Right atrium auricular region (tissue), 2 donors: ENCODE measurements at regions not wholly inside any gene's neighbourhood (a gene's known extent, or its start where the extent isn't known, plus 50 kb on each side); places are given as distances from the start of the nearest gene placed in this dataset.
A peak's percentile ranks its signal among the peaks of the same experiment; 100 is the strongest.

Experiments
- DNase-seq: peaks from one replicate; pipeline ENCODE4 v3.0.0-alpha.2; 2019; ENCODE audit warnings: low spot score
- H3K27ac ChIP-seq, 2 donors: fragments of 200-600 bp; sonication (generic); 1 replicate in 1 of 2; 2 replicates in 1 of 2; pipeline ENCODE4 v1.5.1; 2016 to 2019
- H3K27me3 ChIP-seq, 2 donors: fragments of 200-600 bp; sonication (generic); one replicate each; pipeline versions ENCODE4 v1.5.1 to v1.6.0; 2017 to 2019
- H3K36me3 ChIP-seq: fragments of 200-600 bp; sonication (generic); one replicate; pipeline ENCODE4 v1.5.1; 2016
- H3K4me1 ChIP-seq, 2 donors: fragments of 200-600 bp; sonication (generic); one replicate each; pipeline versions ENCODE4 v1.5.1 to v1.6.0; 2017 to 2019
- H3K4me3 ChIP-seq, 2 donors: fragments of 200-600 bp; sonication (generic); 1 replicate in 1 of 2; 2 replicates in 1 of 2; pipeline ENCODE4 v1.5.1; 2017 to 2019; ENCODE audit warnings: mild to moderate bottlenecking in 1 of 2, moderate library complexity in 1 of 2
- H3K9me3 ChIP-seq, 2 donors: fragments of 200-600 bp; sonication (generic); one replicate each; pipeline ENCODE4 v1.5.1; 2019
- TF ChIP-seq, protein P1 (sequence below), 2 donors: fragments of 200-600 bp; sonication (generic); IDR thresholded peaks; one replicate each; pipeline ENCODE4 v1.5.1; 2019; ENCODE audit warnings: antibody characterized with exemption in 2 of 2

DNA sequence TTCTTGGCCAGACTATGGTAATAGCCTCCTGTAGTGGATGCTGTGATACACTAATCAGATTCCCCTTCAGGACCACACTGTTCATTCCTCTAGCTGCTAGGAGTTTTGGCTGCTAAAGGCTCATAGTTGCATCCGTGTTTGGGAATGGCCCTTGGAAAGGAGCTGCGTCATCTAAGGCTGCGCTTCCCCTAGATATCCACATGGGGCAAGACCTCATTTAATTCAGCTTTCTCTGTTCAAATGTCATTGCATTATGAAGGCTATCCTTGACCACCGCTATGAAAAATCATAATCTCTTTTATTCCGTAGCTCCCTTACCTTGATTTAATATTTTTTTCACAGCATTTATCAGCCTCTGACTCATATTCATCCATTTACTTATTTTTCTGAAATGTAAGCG, 258.3 kb upstream of the NR4A3 start:
- H3K27me3 ChIP-seq, result no peaks in the 10 kb centered on the region
- H3K4me1 ChIP-seq, result no peaks in the 10 kb centered on the region
- no peaks in the 10 kb centered on the region for H3K9me3 ChIP-seq
- TF ChIP-seq, protein P1, sequence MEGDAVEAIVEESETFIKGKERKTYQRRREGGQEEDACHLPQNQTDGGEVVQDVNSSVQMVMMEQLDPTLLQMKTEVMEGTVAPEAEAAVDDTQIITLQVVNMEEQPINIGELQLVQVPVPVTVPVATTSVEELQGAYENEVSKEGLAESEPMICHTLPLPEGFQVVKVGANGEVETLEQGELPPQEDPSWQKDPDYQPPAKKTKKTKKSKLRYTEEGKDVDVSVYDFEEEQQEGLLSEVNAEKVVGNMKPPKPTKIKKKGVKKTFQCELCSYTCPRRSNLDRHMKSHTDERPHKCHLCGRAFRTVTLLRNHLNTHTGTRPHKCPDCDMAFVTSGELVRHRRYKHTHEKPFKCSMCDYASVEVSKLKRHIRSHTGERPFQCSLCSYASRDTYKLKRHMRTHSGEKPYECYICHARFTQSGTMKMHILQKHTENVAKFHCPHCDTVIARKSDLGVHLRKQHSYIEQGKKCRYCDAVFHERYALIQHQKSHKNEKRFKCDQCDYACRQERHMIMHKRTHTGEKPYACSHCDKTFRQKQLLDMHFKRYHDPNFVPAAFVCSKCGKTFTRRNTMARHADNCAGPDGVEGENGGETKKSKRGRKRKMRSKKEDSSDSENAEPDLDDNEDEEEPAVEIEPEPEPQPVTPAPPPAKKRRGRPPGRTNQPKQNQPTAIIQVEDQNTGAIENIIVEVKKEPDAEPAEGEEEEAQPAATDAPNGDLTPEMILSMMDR (IDR thresholded peaks at IDR 0.05), result no peak
- no peak overlapping the region for H3K4me3 ChIP-seq
- DNase-seq, result no peak
- peak overlapping the region in 1 of 2 donors; percentile 73 for H3K27ac ChIP-seq
- no peaks in the 10 kb centered on the region for H3K36me3 ChIP-seq

DNA sequence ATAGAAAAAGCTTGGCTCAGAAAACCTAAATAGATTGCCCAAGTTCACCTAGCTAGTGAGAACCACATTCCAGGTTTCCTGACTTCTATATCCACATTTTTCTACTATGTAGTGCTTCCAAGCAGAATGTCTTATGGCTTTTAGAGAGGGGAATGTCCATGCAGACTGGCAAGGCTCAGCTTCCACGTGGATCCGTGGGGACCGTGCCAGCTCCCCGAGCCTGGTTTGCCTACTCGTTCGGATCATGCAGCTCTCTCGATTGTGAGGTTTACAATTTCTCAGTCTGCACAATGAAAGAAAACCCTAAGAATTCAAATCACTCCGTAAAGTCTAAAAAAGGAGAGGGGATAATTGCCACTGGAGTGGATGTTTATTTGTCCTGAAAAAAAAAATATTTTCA, 256.5 kb upstream of the NR4A3 start:
- TF ChIP-seq, protein P1 (IDR thresholded peaks at IDR 0.05), result no peak
- Histone ChIP-seq H3K27ac (no peak overlapping the region), H3K4me1 (no peaks in the 10 kb centered on the region), H3K4me3 (no peak overlapping the region), H3K27me3 (no peaks in the 10 kb centered on the region), H3K9me3 (no peaks in the 10 kb centered on the region), H3K36me3 (no peaks in the 10 kb centered on the region)
- no peak for DNase-seq

DNA sequence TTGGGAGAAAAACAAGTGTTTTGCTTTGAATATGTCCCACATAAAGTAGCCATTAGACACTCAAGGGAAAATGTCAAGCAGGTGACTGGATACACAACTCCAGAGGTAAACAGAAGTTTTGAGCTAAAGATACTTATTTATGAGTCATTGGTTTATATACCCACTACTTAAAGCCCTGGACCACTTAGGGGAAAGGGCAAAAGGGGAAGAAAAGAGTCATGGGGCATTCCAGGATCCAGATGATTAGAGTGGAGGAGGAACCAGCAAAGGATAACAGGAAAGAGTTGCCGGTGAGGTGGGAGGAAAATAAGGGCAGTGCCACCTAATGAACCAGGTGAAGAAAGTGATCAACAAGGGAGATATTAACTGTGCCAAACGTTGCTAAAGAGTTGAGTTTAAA, 254.2 kb upstream of the NR4A3 start:
- H3K27ac ChIP-seq, result no peak overlapping the region
- peaks cover 0 to under 1% of the 10 kb centered on the region in 2 donors for H3K4me1 ChIP-seq
- TF ChIP-seq, protein P1 (IDR thresholded peaks at IDR 0.05), result no peak
- H3K36me3 ChIP-seq, result no peaks in the 10 kb centered on the region
- no peaks in the 10 kb centered on the region for H3K9me3 ChIP-seq
- no peaks in the 10 kb centered on the region for H3K27me3 ChIP-seq
- no peak for DNase-seq
- H3K4me3 ChIP-seq, result no peak overlapping the region

DNA sequence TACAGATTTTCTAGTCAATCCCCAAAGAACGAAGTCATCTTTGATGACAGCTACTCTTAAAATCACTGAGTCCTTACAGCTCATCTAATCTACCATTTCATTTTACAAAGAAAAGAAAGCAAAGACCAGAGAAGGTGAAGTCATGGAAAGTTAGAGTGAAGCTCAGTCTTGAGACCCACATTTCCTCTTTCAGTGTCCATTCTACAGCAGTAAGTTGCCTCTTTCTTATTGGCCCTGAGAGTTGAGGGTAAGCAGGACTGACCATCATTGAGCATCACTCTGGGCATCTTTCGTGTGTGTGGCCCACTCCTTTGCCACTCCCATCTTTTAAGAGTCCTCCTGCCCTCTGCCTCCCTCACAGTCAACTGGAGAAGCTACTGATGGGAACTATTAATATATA, 251.8 kb upstream of the NR4A3 start:
- Histone ChIP-seq H3K27me3 (no peaks in the 10 kb centered on the region), H3K4me1 (peaks cover 0 to 10% of the 10 kb centered on the region in 2 donors), H3K9me3 (no peaks in the 10 kb centered on the region), H3K36me3 (no peaks in the 10 kb centered on the region), H3K27ac (no peak overlapping the region), H3K4me3 (no peak overlapping the region)
- TF ChIP-seq, protein P1 (IDR thresholded peaks at IDR 0.05), result no peak
- no peak for DNase-seq

DNA sequence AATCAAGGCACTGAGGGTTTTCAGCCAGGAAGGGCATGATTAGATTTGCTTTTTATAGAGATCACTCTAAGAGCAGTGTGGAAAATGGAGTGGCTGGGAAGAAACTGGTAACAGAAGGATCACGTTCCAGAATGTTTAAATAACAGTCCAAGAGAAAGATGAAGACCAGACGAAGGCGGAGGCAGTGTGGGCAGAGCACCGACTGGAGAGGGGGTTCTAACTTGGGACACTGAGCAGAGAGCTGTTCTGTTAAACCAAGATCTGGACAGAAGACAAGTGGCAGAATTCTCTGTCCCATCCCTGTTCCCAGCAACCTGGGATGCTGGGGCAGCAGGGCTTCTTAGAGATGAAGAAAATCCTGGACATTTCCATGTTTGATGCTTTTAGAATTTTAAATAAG, 249.1 kb upstream of the NR4A3 start:
- Histone ChIP-seq H3K4me1 (peaks cover 0 to 10% of the 10 kb centered on the region in 2 donors), H3K27ac (no peak overlapping the region), H3K27me3 (no peaks in the 10 kb centered on the region), H3K9me3 (no peaks in the 10 kb centered on the region), H3K4me3 (no peak overlapping the region), H3K36me3 (no peaks in the 10 kb centered on the region)
- TF ChIP-seq, protein P1 (IDR thresholded peaks at IDR 0.05), result no peak
- DNase-seq, result no peak

DNA sequence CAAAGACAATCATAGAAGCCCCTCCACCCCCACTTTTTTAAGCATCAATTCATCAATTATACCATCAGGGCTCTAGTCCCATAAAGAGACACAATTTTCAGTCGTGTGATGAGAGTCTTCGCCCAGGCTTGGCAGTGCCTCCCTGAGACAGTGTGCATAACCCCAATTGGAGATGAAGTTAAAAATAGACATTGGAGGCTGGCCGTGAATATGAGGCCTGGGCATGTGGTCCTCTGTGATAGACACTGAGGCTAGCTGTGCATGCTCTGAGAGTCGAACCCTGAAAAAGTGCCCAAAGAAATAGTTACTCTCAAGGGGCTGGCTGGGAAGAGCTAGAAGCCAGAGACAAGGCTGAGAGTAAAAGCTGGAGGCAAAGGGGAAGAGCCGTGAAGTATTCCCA, 248.6 kb upstream of the NR4A3 start:
- H3K4me1 ChIP-seq, result peaks cover 0 to 10% of the 10 kb centered on the region in 2 donors
- no peak for DNase-seq
- no peaks in the 10 kb centered on the region for H3K9me3 ChIP-seq
- H3K36me3 ChIP-seq, result no peaks in the 10 kb centered on the region
- H3K4me3 ChIP-seq, result no peak overlapping the region
- TF ChIP-seq, protein P1 (IDR thresholded peaks at IDR 0.05), result no peak
- H3K27ac ChIP-seq, result no peak overlapping the region
- no peaks in the 10 kb centered on the region for H3K27me3 ChIP-seq
